ENCODE measurements at regions not wholly inside any gene's neighbourhood (a gene's known extent, or its start where the extent isn't known, plus 50 kb on each side); places are given as distances from the start of the nearest gene placed in this dataset.

DNA sequence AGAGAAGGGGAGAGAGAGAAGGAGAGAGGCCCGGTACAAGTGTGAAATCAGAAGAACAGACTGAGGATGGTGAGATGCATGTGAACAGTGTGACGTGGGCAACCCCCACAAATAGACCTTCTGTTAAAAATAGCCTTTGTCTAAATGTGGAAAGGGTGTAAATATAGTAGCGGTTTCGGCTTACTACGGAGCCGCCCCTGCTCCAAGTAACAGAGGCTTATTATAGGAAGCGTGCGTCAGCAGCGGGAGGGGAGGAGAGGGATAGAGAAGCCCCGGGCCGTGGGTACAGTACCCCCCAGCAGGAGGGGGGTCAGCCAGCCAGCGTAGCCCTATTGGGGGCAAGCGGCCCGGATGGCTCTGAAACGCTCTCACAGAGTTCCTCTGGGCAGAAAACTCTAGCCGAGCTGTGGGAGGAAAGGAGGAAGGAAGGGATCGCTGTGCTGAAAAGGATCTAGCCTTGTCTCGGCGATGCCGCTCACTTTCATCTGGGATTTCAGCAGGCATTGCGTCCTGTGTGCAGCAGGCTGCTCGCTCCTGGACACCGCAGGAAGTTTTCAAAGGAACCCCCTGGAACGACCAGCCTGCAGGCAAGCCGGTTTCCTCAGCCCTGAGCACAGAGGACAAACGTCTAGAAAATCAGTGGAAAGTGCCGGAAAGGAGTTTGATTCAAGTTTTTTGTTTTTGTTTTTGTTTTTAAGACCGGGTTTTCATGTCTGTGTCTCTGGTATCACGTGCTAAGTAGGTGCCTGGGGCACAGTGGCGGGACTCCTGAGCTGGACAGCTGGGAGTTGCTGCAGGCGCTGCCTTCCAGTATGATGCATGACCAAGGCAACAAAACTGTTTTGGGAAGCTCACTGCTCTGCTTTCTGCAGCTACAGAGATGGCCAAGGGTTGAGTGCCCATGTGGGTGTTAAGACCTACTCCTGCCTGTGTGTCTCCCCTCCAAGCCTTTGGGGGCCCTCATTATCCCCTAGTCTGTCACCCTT, 146.6 kb downstream of the SEC61B start (continued):
- TF ChIP-seq, protein P1, sequence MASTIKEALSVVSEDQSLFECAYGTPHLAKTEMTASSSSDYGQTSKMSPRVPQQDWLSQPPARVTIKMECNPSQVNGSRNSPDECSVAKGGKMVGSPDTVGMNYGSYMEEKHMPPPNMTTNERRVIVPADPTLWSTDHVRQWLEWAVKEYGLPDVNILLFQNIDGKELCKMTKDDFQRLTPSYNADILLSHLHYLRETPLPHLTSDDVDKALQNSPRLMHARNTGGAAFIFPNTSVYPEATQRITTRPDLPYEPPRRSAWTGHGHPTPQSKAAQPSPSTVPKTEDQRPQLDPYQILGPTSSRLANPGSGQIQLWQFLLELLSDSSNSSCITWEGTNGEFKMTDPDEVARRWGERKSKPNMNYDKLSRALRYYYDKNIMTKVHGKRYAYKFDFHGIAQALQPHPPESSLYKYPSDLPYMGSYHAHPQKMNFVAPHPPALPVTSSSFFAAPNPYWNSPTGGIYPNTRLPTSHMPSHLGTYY (CRISPR knock-in tag; IDR thresholded peaks at IDR 0.05) = no peak
- TF ChIP-seq, protein P2, sequence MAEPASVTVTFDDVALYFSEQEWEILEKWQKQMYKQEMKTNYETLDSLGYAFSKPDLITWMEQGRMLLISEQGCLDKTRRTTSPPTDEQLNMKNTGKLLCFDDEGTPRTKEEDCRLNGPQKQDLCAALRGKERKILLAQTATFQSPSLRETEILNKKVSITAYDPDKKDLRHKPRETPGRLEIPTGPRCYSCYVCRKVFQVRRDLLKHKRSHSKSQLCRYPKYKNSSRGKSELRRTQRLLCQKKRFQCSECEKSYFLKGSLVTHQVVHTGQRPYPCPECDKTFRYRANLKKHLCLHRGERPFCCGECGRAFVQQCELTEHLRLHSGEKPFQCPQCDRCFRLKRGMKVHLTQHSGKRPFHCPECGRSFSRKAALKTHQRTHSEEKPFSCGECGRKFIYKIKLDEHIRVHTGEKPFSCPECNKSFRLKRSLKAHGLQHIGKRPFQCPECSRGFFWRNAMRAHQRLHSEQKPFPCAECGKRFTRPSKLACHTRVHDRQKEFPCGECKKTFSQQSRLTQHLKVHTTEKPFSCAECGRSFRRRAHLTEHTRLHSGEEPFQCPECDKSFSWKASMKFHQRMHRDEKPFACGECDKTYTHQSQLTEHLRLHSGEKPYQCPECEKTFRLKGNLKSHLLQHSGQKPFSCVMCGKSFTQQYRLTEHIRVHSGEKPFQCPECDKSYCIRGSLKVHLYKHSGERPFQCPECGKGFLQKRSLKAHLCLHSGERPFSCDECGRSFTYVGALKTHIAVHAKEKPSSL (CRISPR knock-in tag; conservative IDR thresholded peaks at IDR 0.05) = no peak

DNA sequence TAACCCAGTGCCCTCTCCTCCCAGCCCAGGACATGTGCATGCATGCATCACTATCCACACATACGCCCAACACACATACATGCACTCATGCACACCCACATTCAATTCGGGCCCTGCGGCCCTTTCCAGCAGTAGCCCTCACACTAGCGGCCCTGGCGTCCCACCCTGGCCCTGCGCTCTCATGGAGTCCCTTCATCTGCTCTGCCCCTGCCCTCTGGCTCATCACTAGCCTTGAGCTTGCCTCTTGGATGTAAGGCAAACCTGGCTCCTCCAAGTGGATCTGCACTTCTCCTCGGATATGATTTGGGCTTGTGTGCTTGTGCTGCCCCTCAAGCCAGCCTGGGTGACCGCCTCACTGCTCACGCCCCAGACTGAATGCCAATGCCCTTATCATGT, 147.2 kb downstream of the SEC61B start:
- Mint-ChIP-seq H3K36me3 (no peaks in the 10 kb centered on the region), H3K27me3 (ENCODE audit: low read depth) (no peaks in the 10 kb centered on the region; the same call in none of the 2 replicates), H3K9me3 (0 out of 2 replicates have a peak, but pooled peaks cover 3% of the 10 kb centered on the region), H3K27ac (no peak overlapping the region), H3K4me1 (peaks cover 13% of the 10 kb centered on the region), H3K4me3 (no peak overlapping the region)
- DNase-seq (ENCODE audit: low spot score) = no peak
- no peak for ATAC-seq
- ChIA-PET POLR2A (no interaction called here), CTCF (interaction anchor here (0.6 kb wide), 1 partner anchor 164 kb away, joined by 3 read pairs; no protein-coding TSS in a partner anchor)
- TF ChIP-seq, protein P3, sequence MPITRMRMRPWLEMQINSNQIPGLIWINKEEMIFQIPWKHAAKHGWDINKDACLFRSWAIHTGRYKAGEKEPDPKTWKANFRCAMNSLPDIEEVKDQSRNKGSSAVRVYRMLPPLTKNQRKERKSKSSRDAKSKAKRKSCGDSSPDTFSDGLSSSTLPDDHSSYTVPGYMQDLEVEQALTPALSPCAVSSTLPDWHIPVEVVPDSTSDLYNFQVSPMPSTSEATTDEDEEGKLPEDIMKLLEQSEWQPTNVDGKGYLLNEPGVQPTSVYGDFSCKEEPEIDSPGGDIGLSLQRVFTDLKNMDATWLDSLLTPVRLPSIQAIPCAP (CRISPR knock-in tag; IDR thresholded peaks at IDR 0.05) = no peak
- TF ChIP-seq RORB (CRISPR knock-in tag; IDR thresholded peaks at IDR 0.05) (no peak), MXD4 (CRISPR knock-in tag; IDR thresholded peaks at IDR 0.05; ENCODE audit: borderline replicate concordance) (no peak), TEAD1 (CRISPR knock-in tag; IDR thresholded peaks at IDR 0.05) (no peak)
- TF ChIP-seq, protein P4, sequence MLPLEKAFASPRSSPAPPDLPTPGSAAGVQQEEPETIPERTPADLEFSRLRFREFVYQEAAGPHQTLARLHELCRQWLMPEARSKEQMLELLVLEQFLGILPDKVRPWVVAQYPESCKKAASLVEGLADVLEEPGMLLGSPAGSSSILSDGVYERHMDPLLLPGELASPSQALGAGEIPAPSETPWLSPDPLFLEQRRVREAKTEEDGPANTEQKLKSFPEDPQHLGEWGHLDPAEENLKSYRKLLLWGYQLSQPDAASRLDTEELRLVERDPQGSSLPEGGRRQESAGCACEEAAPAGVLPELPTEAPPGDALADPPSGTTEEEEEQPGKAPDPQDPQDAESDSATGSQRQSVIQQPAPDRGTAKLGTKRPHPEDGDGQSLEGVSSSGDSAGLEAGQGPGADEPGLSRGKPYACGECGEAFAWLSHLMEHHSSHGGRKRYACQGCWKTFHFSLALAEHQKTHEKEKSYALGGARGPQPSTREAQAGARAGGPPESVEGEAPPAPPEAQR (CRISPR knock-in tag; IDR thresholded peaks at IDR 0.05) = no peak

DNA sequence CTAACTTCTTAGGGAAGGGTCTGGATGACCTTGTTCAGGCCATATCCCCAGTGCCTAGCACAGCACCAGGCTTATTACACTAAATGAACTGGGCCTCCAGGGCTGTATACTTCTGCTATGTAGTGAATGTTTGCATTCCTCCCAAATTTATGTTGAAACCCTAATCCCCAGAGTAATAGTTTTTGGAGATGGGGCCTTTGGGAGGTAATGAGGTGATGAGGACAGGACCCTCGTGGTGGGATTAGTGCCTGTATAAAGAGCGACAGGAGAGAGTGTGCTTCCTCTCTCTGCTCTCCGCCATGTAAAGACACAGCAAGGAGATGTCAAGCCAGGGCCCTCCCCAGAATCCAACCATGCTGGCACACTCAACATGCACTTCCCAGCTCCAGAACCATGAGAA, 148.3 kb downstream of the SEC61B start:
- Mint-ChIP-seq H3K4me1 (peaks cover 13% of the 10 kb centered on the region), H3K9me3 (no peaks in the 10 kb centered on the region), H3K27me3 (ENCODE audit: low read depth) (no peaks in the 10 kb centered on the region; the same call in none of the 2 replicates), H3K4me3 (no peak overlapping the region), H3K27ac (no peak overlapping the region), H3K36me3 (no peaks in the 10 kb centered on the region)
- DNase-seq (ENCODE audit: low spot score) = no peak
- ChIA-PET CTCF (no interaction called here), POLR2A (no interaction called here)
- ATAC-seq = no peak
- TF ChIP-seq, protein P5, sequence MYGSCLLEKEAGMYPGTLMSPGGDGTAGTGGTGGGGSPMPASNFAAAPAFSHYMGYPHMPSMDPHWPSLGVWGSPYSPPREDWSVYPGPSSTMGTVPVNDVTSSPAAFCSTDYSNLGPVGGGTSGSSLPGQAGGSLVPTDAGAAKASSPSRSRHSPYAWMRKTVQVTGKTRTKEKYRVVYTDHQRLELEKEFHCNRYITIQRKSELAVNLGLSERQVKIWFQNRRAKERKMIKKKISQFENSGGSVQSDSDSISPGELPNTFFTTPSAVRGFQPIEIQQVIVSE (CRISPR knock-in tag; IDR thresholded peaks at IDR 0.05; ENCODE audit: borderline replicate concordance) = no peak
- TF ChIP-seq ATF1 (CRISPR knock-in tag; IDR thresholded peaks at IDR 0.05) (no peak), ELF4 (CRISPR knock-in tag; IDR thresholded peaks at IDR 0.05; ENCODE audit: low read depth) (no peak)
- TF ChIP-seq, protein P6, sequence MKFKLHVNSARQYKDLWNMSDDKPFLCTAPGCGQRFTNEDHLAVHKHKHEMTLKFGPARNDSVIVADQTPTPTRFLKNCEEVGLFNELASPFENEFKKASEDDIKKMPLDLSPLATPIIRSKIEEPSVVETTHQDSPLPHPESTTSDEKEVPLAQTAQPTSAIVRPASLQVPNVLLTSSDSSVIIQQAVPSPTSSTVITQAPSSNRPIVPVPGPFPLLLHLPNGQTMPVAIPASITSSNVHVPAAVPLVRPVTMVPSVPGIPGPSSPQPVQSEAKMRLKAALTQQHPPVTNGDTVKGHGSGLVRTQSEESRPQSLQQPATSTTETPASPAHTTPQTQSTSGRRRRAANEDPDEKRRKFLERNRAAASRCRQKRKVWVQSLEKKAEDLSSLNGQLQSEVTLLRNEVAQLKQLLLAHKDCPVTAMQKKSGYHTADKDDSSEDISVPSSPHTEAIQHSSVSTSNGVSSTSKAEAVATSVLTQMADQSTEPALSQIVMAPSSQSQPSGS (CRISPR knock-in tag; IDR thresholded peaks at IDR 0.05; ENCODE audit: borderline replicate concordance, low read depth) = no peak
- TF ChIP-seq, protein P7, sequence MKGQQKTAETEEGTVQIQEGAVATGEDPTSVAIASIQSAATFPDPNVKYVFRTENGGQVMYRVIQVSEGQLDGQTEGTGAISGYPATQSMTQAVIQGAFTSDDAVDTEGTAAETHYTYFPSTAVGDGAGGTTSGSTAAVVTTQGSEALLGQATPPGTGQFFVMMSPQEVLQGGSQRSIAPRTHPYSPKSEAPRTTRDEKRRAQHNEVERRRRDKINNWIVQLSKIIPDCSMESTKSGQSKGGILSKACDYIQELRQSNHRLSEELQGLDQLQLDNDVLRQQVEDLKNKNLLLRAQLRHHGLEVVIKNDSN (CRISPR knock-in tag; IDR thresholded peaks at IDR 0.05) = no peak
- TF ChIP-seq, protein P8, sequence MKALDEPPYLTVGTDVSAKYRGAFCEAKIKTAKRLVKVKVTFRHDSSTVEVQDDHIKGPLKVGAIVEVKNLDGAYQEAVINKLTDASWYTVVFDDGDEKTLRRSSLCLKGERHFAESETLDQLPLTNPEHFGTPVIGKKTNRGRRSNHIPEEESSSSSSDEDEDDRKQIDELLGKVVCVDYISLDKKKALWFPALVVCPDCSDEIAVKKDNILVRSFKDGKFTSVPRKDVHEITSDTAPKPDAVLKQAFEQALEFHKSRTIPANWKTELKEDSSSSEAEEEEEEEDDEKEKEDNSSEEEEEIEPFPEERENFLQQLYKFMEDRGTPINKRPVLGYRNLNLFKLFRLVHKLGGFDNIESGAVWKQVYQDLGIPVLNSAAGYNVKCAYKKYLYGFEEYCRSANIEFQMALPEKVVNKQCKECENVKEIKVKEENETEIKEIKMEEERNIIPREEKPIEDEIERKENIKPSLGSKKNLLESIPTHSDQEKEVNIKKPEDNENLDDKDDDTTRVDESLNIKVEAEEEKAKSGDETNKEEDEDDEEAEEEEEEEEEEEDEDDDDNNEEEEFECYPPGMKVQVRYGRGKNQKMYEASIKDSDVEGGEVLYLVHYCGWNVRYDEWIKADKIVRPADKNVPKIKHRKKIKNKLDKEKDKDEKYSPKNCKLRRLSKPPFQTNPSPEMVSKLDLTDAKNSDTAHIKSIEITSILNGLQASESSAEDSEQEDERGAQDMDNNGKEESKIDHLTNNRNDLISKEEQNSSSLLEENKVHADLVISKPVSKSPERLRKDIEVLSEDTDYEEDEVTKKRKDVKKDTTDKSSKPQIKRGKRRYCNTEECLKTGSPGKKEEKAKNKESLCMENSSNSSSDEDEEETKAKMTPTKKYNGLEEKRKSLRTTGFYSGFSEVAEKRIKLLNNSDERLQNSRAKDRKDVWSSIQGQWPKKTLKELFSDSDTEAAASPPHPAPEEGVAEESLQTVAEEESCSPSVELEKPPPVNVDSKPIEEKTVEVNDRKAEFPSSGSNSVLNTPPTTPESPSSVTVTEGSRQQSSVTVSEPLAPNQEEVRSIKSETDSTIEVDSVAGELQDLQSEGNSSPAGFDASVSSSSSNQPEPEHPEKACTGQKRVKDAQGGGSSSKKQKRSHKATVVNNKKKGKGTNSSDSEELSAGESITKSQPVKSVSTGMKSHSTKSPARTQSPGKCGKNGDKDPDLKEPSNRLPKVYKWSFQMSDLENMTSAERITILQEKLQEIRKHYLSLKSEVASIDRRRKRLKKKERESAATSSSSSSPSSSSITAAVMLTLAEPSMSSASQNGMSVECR (CRISPR knock-in tag; IDR thresholded peaks at IDR 0.05; ENCODE audit: borderline replicate concordance) = no peak
- TF ChIP-seq, protein P9, sequence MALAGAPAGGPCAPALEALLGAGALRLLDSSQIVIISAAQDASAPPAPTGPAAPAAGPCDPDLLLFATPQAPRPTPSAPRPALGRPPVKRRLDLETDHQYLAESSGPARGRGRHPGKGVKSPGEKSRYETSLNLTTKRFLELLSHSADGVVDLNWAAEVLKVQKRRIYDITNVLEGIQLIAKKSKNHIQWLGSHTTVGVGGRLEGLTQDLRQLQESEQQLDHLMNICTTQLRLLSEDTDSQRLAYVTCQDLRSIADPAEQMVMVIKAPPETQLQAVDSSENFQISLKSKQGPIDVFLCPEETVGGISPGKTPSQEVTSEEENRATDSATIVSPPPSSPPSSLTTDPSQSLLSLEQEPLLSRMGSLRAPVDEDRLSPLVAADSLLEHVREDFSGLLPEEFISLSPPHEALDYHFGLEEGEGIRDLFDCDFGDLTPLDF (CRISPR knock-in tag; IDR thresholded peaks at IDR 0.05) = no peak

Measured in WTC11 (cell line).